ENCODE measurements at regions not wholly inside any gene's neighbourhood (a gene's known extent, or its start where the extent isn't known, plus 50 kb on each side); places are given as distances from the start of the nearest gene placed in this dataset.

- no peak for DNase-seq (ENCODE audit: low read depth)
Measured at GRCh38 chr2:57793310-57793709, 253.3 kb upstream of the VRK2 start.

DNA sequence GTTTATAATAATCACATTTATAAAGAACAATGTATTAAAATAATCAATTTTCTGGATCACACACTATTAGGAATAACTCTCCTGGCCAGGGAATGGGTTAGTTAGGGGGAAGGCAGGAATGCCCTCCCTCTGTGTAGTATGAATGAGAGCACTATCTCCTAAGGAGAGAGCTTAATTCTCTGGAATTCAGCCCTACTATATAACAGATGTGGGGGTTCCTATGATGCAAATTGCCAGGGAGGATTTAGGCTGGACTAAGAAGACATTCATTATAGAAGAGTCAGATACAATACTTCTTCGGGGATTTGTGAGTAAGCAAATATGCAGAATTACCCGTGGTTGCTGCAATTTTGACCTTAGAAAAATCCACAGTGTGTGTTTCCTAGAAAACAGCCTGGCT is 250.1 kb upstream of the VRK2 start:
- DNase-seq (ENCODE audit: low read depth), result no peak

- DNase-seq (ENCODE audit: low read depth), result no peak
Measured at GRCh38 chr2:57798346-57798745, 248.3 kb upstream of the VRK2 start.

GRCh38 chr2:57802243-57802642 is 244.4 kb upstream of the VRK2 start:
- DNase-seq (ENCODE audit: low read depth), result no peak

DNA sequence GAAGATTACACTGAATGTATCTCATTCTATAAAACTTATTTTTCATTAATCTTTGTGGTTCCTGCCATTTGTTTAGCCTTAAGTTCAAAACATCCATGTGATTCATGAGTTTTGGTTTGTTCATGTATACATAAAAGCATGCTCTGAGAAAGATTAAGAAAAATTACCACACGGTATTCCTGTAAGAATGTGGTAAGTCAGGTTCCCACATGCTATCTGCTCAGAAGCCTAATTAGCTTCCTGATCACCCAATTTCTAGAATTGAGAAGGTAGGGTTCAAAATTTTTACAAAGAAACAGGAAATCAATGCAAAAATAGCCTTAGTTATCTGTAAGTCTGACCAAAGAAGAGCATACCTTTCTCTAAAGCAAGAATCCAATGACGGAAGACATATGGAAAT is 241.6 kb upstream of the VRK2 start:
- no peak for DNase-seq (ENCODE audit: low read depth)

DNA sequence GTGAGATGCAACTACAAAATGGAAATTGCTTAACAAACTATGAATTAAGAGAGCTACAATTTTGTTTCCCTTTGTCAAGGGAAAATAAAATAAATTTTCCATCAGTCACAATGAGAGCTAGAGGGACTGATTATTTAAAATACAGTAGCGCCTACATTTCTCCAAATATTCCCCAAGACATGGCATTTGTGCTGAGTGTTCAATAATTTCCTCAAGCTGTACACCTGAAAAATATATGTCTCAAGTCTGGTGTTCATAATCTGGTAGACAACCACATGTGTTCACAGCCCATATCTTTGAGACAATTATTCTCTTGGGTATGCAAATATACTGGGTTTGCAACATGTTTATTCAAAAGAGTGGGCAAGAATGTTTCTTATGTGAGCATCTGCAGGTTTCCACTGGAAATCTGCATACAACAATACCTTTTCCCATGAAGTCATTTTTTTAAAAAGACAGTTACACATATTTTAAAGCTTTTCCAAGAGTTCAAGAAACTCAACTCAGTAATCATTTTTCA is 240.1 kb upstream of the VRK2 start:
- DNase-seq (ENCODE audit: low read depth), result no peak

DNA sequence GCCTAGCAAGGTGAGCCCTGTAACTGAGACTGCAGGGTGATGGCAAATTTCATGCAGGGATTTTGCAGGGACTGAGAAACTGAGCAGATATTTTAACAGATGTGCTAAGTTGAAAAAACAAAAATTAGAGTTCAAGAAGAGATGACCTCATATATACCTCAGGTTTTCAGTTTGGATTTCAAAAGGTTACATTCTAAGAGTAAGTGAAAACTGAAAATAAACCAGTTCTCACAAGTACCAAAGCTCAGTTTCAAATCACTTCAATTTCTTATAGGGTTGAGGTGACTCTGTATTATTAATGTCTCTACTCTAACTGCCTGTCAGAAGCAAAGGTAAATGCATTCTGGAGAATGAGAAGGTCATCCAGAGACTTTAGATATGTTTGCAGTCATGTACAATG is 237.4 kb upstream of the VRK2 start:
- DNase-seq (ENCODE audit: low read depth), result no peak

DNA sequence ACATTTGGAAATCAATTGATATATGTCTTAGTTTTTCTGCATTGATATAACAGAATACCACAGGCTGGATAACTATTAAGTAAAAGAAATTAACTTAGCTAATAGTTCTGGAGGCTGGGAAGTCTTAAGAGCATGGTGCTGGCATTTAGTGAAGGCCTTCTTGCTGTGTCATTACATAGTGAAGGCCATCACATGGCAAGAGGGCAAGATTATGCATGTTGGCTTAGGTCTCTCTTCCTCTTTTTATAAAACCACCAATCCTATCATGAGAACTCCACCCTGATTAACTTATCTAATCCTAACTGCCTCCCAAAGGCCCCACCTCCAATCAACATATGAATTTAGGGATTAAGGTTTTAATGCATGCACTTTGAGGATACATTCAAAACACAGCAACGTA is 225.5 kb upstream of the VRK2 start:
- DNase-seq (ENCODE audit: low read depth), result no peak

DNA sequence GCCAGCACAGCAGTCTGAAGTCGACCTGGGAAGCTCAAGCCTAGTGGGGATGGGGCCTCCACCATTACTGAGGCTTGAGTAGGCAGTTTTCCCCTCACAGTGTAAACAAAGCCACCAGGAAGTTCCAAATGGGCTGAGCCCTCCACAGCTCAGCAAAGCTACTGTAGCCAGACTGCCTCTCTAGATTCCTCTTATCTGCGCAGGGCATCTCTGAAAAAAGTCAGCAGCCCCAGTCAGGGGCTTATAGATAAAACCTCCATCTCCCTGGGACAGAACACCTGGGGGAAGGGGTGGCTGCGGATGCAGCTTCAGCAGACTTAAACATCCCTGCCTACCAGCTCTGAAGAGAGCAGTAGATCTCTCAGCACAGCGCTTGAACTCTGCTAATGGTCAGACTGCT is 218.4 kb upstream of the VRK2 start:
- DNase-seq (ENCODE audit: low read depth), result no peak

DNA sequence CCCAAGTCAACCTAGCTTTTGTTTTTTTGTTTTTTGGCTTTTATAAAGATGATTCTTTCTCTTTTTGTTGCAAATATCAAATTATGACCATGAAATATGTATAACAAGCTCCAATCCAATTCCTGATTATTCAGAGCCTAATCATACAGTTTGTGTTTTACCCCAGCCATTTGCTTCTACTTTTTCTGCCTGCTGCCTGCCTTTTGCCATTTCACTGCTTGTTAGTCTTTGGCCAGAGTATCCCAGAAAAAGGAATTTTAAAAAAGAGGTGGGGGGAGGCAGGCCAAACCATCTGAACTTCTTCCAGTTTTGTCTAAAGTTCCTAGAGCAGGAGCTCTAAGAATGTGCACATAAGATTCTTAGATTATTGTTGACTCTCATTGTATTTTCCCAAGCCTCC is 211.9 kb upstream of the VRK2 start:
- DNase-seq (ENCODE audit: low read depth), result no peak

- peak; percentile 73 for DNase-seq (ENCODE audit: low read depth)
Measured at GRCh38 chr2:57842531-57842930, 204.1 kb upstream of the VRK2 start.

GRCh38 chr2:57843158-57843557 is 203.4 kb upstream of the VRK2 start:
- no peak for DNase-seq (ENCODE audit: low read depth)

GRCh38 chr2:57848723-57849122 is 197.9 kb upstream of the VRK2 start:
- peak; percentile 6 for DNase-seq (ENCODE audit: low read depth)

DNA sequence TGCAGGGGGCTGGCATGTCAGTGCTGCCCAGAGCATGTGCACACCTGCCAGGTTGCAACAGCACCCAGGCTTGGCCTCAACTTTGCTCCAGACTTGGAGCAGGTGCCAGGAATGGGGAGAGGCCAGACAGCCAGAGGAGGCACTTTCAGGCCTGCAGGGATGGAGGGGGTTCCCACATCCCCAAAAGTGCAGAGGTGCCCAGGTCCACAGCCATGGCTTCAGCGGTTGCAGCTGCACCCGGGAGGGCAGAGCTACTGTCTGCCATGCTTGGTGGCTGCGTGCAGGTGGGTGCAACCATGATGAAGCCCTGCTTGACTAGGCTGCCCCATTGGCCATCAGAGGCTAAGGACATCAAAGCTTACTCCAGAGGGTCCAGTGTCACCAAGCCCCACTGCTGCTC is 196.8 kb upstream of the VRK2 start:
- DNase-seq (ENCODE audit: low read depth), result no peak

- DNase-seq (ENCODE audit: low read depth), result no peak
Measured at GRCh38 chr2:57850415-57851130, 196.0 kb upstream of the VRK2 start.

- no peak for DNase-seq (ENCODE audit: low read depth)
Measured at GRCh38 chr2:57855212-57855611, 191.4 kb upstream of the VRK2 start.

DNA sequence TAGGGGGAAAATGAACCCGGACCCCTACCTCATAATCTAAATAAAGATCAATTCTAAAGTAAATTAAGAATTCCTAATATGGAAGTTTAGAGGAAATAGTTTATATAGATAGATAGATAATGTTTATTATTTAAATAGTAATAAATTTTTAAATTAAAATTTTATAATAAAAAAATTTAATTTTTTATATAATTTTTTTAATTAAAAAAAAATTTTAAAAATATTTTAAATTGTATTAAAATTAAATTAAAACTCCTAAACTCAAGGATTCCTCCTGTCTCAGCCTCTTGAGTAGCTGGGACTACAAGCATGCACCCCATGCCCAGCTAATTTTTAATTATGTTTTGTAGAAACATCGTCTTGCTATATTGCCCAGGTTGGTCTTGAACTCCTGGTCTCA is 186.9 kb upstream of the VRK2 start:
- DNase-seq (ENCODE audit: low read depth), result no peak

- DNase-seq (ENCODE audit: low read depth), result no peak
Measured at GRCh38 chr2:57862153-57862552, 184.5 kb upstream of the VRK2 start.

- DNase-seq (ENCODE audit: low read depth), result no peak
Measured at GRCh38 chr2:57862727-57863126, 183.9 kb upstream of the VRK2 start.

- no peak for DNase-seq (ENCODE audit: low read depth)
Measured at GRCh38 chr2:57864926-57865325, 181.7 kb upstream of the VRK2 start.

- no peak for DNase-seq (ENCODE audit: low read depth)
Measured at GRCh38 chr2:57867730-57868129, 178.9 kb upstream of the VRK2 start.

- DNase-seq (ENCODE audit: low read depth), result no peak
Measured at GRCh38 chr2:57868619-57869139, 177.9 kb upstream of the VRK2 start.

DNA sequence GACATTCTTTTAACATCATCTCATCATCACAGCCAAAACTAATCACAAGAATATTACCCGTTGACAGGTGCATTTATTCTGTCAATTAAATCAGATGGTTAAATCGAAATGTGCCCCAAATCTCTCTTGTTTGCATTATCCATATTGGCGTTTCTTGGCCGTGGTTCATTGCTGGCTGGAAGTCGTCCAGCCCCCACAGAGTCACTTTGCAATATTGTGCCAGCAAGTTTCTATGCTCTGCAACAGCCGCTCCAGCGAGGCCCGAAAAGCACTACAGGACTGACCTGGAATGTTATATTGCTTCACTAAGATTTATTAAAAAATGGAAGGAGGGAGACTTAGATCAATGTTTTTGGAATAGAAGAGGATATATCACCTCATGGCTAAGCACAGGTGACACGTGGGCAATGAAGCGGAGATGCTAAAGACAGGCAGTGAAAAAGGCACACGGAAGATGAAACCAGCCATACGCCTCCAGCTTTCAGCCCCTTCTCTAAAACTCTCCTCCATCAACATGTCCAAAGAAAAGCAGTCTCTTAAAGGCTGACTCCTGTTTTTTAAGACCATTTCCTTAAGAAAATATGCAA is 176.8 kb upstream of the VRK2 start:
- no peak for DNase-seq (ENCODE audit: low read depth)

All from myocyte (in vitro differentiated cells).